Activated effector memory CD4-positive, alpha-beta T cell treated with anti-CD3 and anti-CD28 coated beads, Interleukin-2, amount 50 U/mL, for 16 hours (primary cell): ENCODE measurements at regions not wholly inside any gene's neighbourhood (a gene's known extent, or its start where the extent isn't known, plus 50 kb on each side); places are given as distances from the start of the nearest gene placed in this dataset.
"Not testable (repeated sequence)": the region's sequence is repeated elsewhere in the genome, so short reads cannot be mapped to it uniquely, and the experiment has no call there.

Experiments used
- DNase-seq: peaks from one replicate; pipeline ENCODE4 v3.0.0-alpha.2; 2020

GRCh38 chr5:28984639-28985038 lies 1946.3 kb upstream of the CDH9 start:
- no peak for DNase-seq

- no peak for DNase-seq
Measured at GRCh38 chr5:28975508-28975907, 1937.1 kb upstream of the CDH9 start.

GRCh38 chr5:28967848-28968247 lies 1929.5 kb upstream of the CDH9 start:
- no peak for DNase-seq

- no peak for DNase-seq
Measured at GRCh38 chr5:28961816-28962215, 1923.4 kb upstream of the CDH9 start.

GRCh38 chr5:28958581-28958980 lies 1920.2 kb upstream of the CDH9 start:
- no peak for DNase-seq

- no peak for DNase-seq
Measured at GRCh38 chr5:28957450-28957849, 1919.1 kb upstream of the CDH9 start.

- DNase-seq, result no peak
Measured at GRCh38 chr5:28954074-28954473, 1915.7 kb upstream of the CDH9 start.

- DNase-seq, result no peak
Measured at GRCh38 chr5:28947865-28948264, 1909.5 kb upstream of the CDH9 start.

- no peak for DNase-seq
Measured at GRCh38 chr5:28945859-28946258, 1907.5 kb upstream of the CDH9 start.

GRCh38 chr5:28929366-28929765 lies 1891.0 kb upstream of the CDH9 start:
- DNase-seq, result not testable (repeated sequence)

- not testable (repeated sequence) for DNase-seq
Measured at GRCh38 chr5:28928327-28928790, 1890.0 kb upstream of the CDH9 start.

- no peak for DNase-seq
Measured at GRCh38 chr5:28927559-28928326, 1889.4 kb upstream of the CDH9 start.

GRCh38 chr5:28926422-28926821 lies 1888.0 kb upstream of the CDH9 start:
- no peak for DNase-seq

- no peak for DNase-seq
Measured at GRCh38 chr5:28917631-28918030, 1879.2 kb upstream of the CDH9 start.

- no peak for DNase-seq
Measured at GRCh38 chr5:28914297-28914696, 1875.9 kb upstream of the CDH9 start.

GRCh38 chr5:28903643-28904042 lies 1865.3 kb upstream of the CDH9 start:
- no peak for DNase-seq

GRCh38 chr5:28896949-28897348 lies 1858.6 kb upstream of the CDH9 start:
- no peak for DNase-seq

GRCh38 chr5:28880936-28881335 lies 1842.5 kb upstream of the CDH9 start:
- DNase-seq, result no peak

- DNase-seq, result no peak
Measured at GRCh38 chr5:28877050-28877449, 1838.7 kb upstream of the CDH9 start.

- DNase-seq, result no peak
Measured at GRCh38 chr5:28864006-28864405, 1825.6 kb upstream of the CDH9 start.

GRCh38 chr5:28862860-28863196 lies 1824.4 kb upstream of the CDH9 start:
- no peak for DNase-seq

GRCh38 chr5:28862137-28862859 lies 1823.9 kb upstream of the CDH9 start:
- DNase-seq, result no peak

GRCh38 chr5:28855626-28856025 lies 1817.2 kb upstream of the CDH9 start:
- no peak for DNase-seq

- DNase-seq, result no peak
Measured at GRCh38 chr5:28850320-28850921, 1812.0 kb upstream of the CDH9 start.
